B cell (primary cell): ENCODE measurements at regions not wholly inside any gene's neighbourhood (a gene's known extent, or its start where the extent isn't known, plus 50 kb on each side); places are given as distances from the start of the nearest gene placed in this dataset.

Experiments
- ATAC-seq: fragments of 200-7000 bp; cut with Tn5 transposase; one replicate; pipeline ENCODE4 v1.10.0; 2021; ENCODE audit warnings: low read depth, mild to moderate bottlenecking, moderate number of reproducible peaks, moderate library complexity
- CTCF ChIA-PET: fragments of 350-600 bp; sonication (Branson Sonifier 250); formaldehyde crosslinking; loops from one replicate; lab custom pipeline; 2021; ENCODE audit warnings: antibody characterized with exemption, inconsistent platforms; lab: Charles Lee
- POLR2A ChIA-PET: fragments of 350-600 bp; sonication (Branson Sonifier 250); formaldehyde crosslinking; loops from one replicate; lab custom pipeline; 2021; ENCODE audit warnings: antibody characterized with exemption; lab: Charles Lee
- DNase-seq: peaks from one replicate; pipeline ENCODE4 v3.0.0; 2013
- H2AFZ ChIP-seq: 2 replicates; pipeline ENCODE4 v1.6.1; 2012; ENCODE audit warnings: mild to moderate bottlenecking, low read depth, low read length; ENCODE audit not compliant: insufficient read depth, poor library complexity, severe bottlenecking
- H3K27ac ChIP-seq, 2 donors: 1 replicate in 1 of 2; 2 replicates in 1 of 2; pipeline ENCODE4 v1.5.1; 2012 to 2013; ENCODE audit warnings: low read length in 2 of 2, mild to moderate bottlenecking in 2 of 2, moderate library complexity in 1 of 2
- H3K27me3 ChIP-seq, 4 experiments: fragments of 200-600 bp in 1 of 4; sonication (generic) in 1 of 4; replicated peaks in 1 of 4; 1 replicate in 2 of 4; 2 replicates in 2 of 4; pipeline versions ENCODE4 v1.6.1 to v1.7.0; 2013 to 2016; ENCODE audit warnings: low read length in 3 of 4, mild to moderate bottlenecking in 2 of 4, mixed read lengths in 1 of 4, moderate library complexity in 1 of 4; ENCODE audit not compliant: insufficient read depth in 4 of 4, control insufficient read depth in 3 of 4; ENCODE audit errors: control extremely low read depth in 1 of 4
- H3K36me3 ChIP-seq, 2 experiments: replicated peaks in 1 of 2; 1 replicate in 1 of 2; 2 replicates in 1 of 2; pipeline versions ENCODE4 v1.6.1 to v1.7.1; 2013; ENCODE audit warnings: low read length in 1 of 2; ENCODE audit not compliant: insufficient read depth in 2 of 2, control insufficient read depth in 1 of 2; ENCODE audit errors: control extremely low read depth in 1 of 2, extremely low read depth in 1 of 2
- H3K4me1 ChIP-seq, 2 donors: fragments of 200-600 bp in 1 of 2; sonication (generic) in 1 of 2; 1 replicate in 1 of 2; 2 replicates in 1 of 2; pipeline versions ENCODE4 v1.5.1 to v1.6.1; 2013 to 2017; ENCODE audit warnings: low read length in 2 of 2; ENCODE audit not compliant: control insufficient read depth in 2 of 2, insufficient read depth in 2 of 2
- H3K4me2 ChIP-seq: replicated peaks from 2 replicates; pipeline ENCODE3; 2012; ENCODE audit warnings: mild to moderate bottlenecking, low read depth, low read length; ENCODE audit not compliant: poor library complexity, severe bottlenecking
- H3K4me3 ChIP-seq, 5 experiments: fragments of 200-600 bp in 1 of 5; sonication (generic) in 1 of 5; 1 replicate in 3 of 5; 2 replicates in 2 of 5; pipeline versions ENCODE4 v1.5.1 to v1.7.0; 2011 to 2016; ENCODE audit warnings: low read length in 4 of 5, mild to moderate bottlenecking in 4 of 5, low read depth in 2 of 5, control low read depth in 1 of 5, moderate library complexity in 1 of 5; ENCODE audit not compliant: insufficient read depth in 1 of 5; ENCODE audit errors: control extremely low read depth in 1 of 5, extremely low read depth in 1 of 5
- H3K79me2 ChIP-seq: fragments of 200-600 bp; sonication (generic); one replicate; pipeline ENCODE4 v1.6.0; 2016; ENCODE audit warnings: low read length; ENCODE audit not compliant: control insufficient read depth, insufficient read depth
- H3K9ac ChIP-seq: fragments of 200-600 bp; sonication (generic); 2 replicates; pipeline ENCODE4 v1.6.1; 2017; ENCODE audit warnings: mild to moderate bottlenecking, low read length, moderate library complexity
- H3K9me3 ChIP-seq, 3 donors: one replicate each; pipeline versions ENCODE4 v1.6.1 to v1.7.1; 2013; ENCODE audit warnings: low read length in 2 of 3; ENCODE audit not compliant: control insufficient read depth in 2 of 3, insufficient read depth in 1 of 3; ENCODE audit errors: control extremely low read depth in 1 of 3
- H4K20me1 ChIP-seq: 2 replicates; pipeline ENCODE4 v1.6.0; 2012; ENCODE audit warnings: mild to moderate bottlenecking, low read length; ENCODE audit not compliant: insufficient read depth, control insufficient read depth, poor library complexity, severe bottlenecking
- H3K27ac Mint-ChIP-seq: one replicate; pipeline ENCODE4 v1.8.0; 2021; ENCODE audit warnings: mixed read lengths
- H3K27me3 Mint-ChIP-seq: one replicate; pipeline ENCODE4 v1.8.0; 2021; ENCODE audit warnings: mixed read lengths
- H3K4me1 Mint-ChIP-seq: one replicate; pipeline ENCODE4 v1.8.0; 2021; ENCODE audit warnings: mixed read lengths
- H3K4me3 Mint-ChIP-seq: one replicate; pipeline ENCODE4 v1.8.0; 2021; ENCODE audit warnings: mixed read lengths
- H3K9me3 Mint-ChIP-seq: one replicate; pipeline ENCODE4 v1.8.0; 2022; ENCODE audit warnings: mixed read lengths; ENCODE audit not compliant: insufficient read depth
- CTCF ChIP-seq: fragments of 200-600 bp; IDR thresholded peaks from one replicate; pipeline ENCODE4 v1.8.0; 2022; ENCODE audit warnings: antibody characterized with exemption, mild to moderate bottlenecking
- EZH2 ChIP-seq: IDR thresholded peaks from 2 replicates; pipeline ENCODE4 v1.6.1; 2012; ENCODE audit warnings: borderline replicate concordance, low read depth, mild to moderate bottlenecking, moderate library complexity, low read length; ENCODE audit not compliant: insufficient read depth, poor library complexity, severe bottlenecking
- WGBS: methylation state at CpG from one replicate; pipeline ENCODE4 v1.1.5; 2013; ENCODE audit warnings: missing lambda C conversion rate; ENCODE audit not compliant: insufficient coverage; 5-methylcytosine and 5-hydroxymethylcytosine counted together
- intact Hi-C: fragments of 100-400 bp; cut with micrococcal nuclease; formaldehyde crosslinking; loops from one replicate; pipeline ENCODE4 v1.10.0; 2022

GRCh38 chr2:11100130-11100529, 55.1 kb upstream of the SLC66A3 start:
- H3K27me3 Mint-ChIP-seq, result peaks cover 22% of the 10 kb centered on the region
- H4K20me1 ChIP-seq, result no peaks in the 10 kb centered on the region
- no peaks in the 10 kb centered on the region for H3K4me1 ChIP-seq
- no peaks in the 10 kb centered on the region for H3K9me3 Mint-ChIP-seq
- ChIA-PET POLR2A (no interaction called here), CTCF (no interaction called here)
- H3K27me3 ChIP-seq, result peaks cover 0 to 3% (median 0%) of the 10 kb centered on the region in 4 experiments
- H3K27ac Mint-ChIP-seq, result no peak overlapping the region
- H3K27ac ChIP-seq, result no peak overlapping the region
- TF ChIP-seq CTCF, result no peak
- TF ChIP-seq EZH2, result no peak
- intact Hi-C loops, result no loop called here
- no peaks in the 10 kb centered on the region for H3K79me2 ChIP-seq
- no peaks in the 10 kb centered on the region for H3K36me3 ChIP-seq
- H2AFZ ChIP-seq, result no peak overlapping the region
- H3K9ac ChIP-seq, result no peak overlapping the region
- H3K4me2 ChIP-seq, result no peak overlapping the region
- 96% methylated on average over 5 of the region's 6 CpGs for WGBS
- no peak overlapping the region for H3K4me3 Mint-ChIP-seq
- ATAC-seq, result no peak
- peaks cover 0 to 6% (median 0%) of the 10 kb centered on the region in 3 donors for H3K9me3 ChIP-seq
- H3K4me3 ChIP-seq, result no peak overlapping the region
- H3K4me1 Mint-ChIP-seq, result no peaks in the 10 kb centered on the region
- DNase-seq, result no peak

DNA sequence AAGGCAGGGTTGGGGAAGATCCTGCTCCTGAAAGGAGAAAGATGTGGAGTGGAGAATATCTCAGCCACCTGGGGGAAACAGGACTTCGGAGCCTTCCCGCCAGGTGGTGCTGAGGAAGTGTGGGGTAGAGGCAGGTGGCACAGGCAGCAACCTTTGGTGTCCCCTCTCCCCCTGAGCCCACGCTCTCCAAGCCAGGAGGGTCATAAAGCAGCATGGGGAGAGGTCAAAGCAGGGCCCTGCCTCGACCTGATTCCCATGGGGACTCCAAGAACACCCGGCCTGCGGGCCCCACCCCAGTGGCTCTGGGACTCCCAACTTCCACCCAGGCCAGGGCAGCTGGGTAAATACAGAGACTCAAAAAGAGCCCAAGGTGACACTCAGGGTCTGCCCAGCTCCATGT, 54.3 kb upstream of the SLC66A3 start:
- H3K4me3 ChIP-seq, result no peak overlapping the region
- DNase-seq (no peak), ATAC-seq (no peak)
- H3K9ac ChIP-seq, result no peak overlapping the region
- intact Hi-C loops, result no loop called here
- H3K27ac ChIP-seq, result no peak overlapping the region
- no peak for TF ChIP-seq CTCF
- no peak for TF ChIP-seq EZH2
- H3K9me3 Mint-ChIP-seq, result no peaks in the 10 kb centered on the region
- CTCF ChIA-PET, result no interaction called here
- no peaks in the 10 kb centered on the region for H3K4me1 Mint-ChIP-seq
- H3K9me3 ChIP-seq, result peaks cover 0 to 6% (median 0%) of the 10 kb centered on the region in 3 donors
- H3K27ac Mint-ChIP-seq, result no peak overlapping the region
- 85% methylated on average over 6 of the region's 6 CpGs for WGBS
- no peaks in the 10 kb centered on the region for H3K4me1 ChIP-seq
- no peaks in the 10 kb centered on the region for H3K79me2 ChIP-seq
- H2AFZ ChIP-seq, result no peak overlapping the region
- peaks cover 0 to 3% (median 0%) of the 10 kb centered on the region in 4 experiments for H3K27me3 ChIP-seq
- no peak overlapping the region for H3K4me2 ChIP-seq
- no peaks in the 10 kb centered on the region for H3K36me3 ChIP-seq
- H3K4me3 Mint-ChIP-seq, result no peak overlapping the region
- peaks cover 17% of the 10 kb centered on the region for H3K27me3 Mint-ChIP-seq
- POLR2A ChIA-PET, result no interaction called here
- no peaks in the 10 kb centered on the region for H4K20me1 ChIP-seq
